Left kidney (tissue), 1 donor: ENCODE measurements at regions not wholly inside any gene's neighbourhood (a gene's known extent, or its start where the extent isn't known, plus 50 kb on each side); places are given as distances from the start of the nearest gene placed in this dataset.
A peak's percentile ranks its signal among the peaks of the same experiment; 100 is the strongest.

Source experiments
- DNase-seq: peaks from one replicate; pipeline ENCODE4 v3.0.0-alpha.2; 2013

DNA sequence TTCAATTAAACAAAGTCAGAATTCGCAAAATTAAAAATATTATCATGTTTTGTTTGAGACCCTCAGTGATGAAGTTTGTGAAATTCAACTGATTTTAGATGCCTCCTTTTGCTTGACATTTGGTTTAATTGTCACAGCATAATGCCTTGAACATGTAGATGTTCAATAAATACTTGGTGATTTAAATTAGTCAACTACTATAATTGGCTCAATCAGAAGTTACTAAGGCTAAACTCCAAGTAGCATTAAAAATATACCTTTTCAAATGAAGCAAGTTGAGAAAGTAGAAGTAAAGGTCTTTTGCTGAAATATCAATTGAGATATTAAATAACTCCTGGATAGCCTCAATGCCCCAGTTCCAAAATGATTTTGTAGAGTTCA, 145.8 kb upstream of the AKIRIN2 start:
- DNase-seq = no peak

GRCh38 chr6:87847135-87847829, 145.2 kb upstream of the AKIRIN2 start:
- DNase-seq = no peak

DNA sequence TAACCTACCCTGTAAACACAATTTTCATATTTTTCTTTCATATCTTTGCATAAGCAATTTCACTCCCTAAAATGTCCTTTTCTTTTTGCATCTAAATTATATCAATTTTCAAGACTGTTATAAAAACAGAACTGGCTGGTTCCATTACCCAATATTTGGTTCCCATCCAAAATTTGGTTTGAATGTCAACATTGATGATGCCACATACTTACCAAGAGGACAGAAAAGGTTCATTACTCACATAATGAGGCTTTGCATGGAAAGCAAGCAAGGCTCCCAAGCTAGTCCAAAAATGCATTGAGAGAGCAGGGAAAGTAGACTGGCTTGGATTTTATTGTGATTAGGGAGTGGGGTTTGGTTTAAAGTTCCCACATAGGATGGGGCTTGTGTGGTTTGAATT, 144.4 kb upstream of the AKIRIN2 start:
- no peak for DNase-seq

GRCh38 chr6:87840324-87840723, 138.3 kb upstream of the AKIRIN2 start:
- DNase-seq = no peak

GRCh38 chr6:87837876-87838275, 135.8 kb upstream of the AKIRIN2 start:
- DNase-seq = no peak

GRCh38 chr6:87837444-87837843, 135.4 kb upstream of the AKIRIN2 start:
- no peak for DNase-seq

DNA sequence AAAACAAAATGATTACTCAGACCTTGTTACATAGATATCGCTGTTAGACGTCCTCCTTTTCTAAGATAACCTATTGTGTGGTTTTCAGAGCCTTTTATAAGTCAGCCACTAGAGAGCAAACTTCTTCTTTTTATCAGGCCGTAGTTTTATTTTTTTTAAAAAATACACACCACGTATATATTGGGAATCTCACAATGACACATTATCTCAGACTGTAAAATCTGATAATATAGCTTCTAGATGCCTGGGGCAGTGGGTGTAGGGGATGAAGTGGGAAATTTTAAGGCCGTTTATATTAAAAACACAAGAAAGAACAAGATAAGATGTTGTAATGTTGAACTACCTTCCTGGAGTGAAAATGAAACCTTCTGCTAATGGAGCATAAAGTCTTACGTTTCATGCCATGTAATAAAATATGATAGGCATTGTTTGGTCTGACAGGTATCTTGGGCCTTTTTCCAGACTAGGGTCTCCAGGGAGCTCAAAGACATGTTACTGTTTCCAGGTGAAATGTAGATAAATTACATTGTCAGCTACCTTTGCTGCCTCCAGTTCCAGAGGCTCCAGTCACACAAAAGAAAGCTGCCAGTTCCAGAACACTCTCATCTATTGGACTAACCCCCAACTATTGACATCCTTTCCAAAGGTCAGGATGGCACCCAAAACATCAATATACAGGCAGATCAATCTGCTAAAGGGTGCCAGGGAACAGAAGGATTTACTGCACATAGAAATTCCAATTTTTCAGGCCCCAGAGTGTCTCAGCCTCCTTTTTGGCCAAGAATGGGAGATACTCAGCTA, 130.2 kb upstream of the AKIRIN2 start:
- peak; percentile 36 for DNase-seq

DNA sequence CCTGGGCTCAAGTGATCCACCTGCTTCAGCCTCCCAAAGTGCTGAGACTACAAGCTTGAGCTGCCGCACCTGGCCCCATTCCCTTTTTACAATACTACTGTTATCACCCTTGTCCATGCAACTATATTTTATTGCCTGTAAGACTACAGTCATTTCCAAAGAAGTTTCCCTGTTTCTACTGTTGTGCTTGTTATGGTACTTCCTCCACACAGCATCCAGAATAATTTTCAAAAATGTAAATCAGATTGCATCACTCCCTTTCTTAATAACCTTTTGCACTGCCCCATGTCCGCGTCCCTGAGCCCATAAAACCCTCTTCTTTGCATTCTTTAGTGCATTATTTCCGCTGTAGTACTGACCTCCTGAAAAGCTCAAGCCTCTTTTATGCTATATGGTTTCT, 128.9 kb upstream of the AKIRIN2 start:
- DNase-seq = no peak

- DNase-seq = no peak
Observed at GRCh38 chr6:87829622-87830121, 127.6 kb upstream of the AKIRIN2 start.

- DNase-seq = no peak
Observed at GRCh38 chr6:87828044-87828443, 126.0 kb upstream of the AKIRIN2 start.

GRCh38 chr6:87827346-87827745, 125.3 kb upstream of the AKIRIN2 start:
- no peak for DNase-seq

DNA sequence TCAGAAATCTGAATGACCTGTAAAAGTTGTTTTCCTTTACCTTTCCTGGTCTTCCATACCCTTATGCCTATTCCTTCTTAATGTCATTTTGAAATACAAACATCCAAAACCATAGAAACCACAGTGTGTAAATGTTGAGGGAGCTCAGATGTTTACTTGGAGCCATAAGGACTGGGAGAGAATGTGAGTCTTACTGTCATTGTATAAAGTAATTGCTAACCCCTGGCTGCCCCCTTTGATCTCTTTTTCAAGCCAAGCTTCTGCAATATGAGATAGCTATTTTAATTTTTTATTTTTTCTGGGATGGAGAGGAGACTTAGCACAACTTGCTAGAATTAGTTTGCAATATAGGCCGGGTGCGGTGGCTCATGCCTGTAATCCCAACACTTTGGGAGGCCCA, 124.4 kb upstream of the AKIRIN2 start:
- no peak for DNase-seq

DNA sequence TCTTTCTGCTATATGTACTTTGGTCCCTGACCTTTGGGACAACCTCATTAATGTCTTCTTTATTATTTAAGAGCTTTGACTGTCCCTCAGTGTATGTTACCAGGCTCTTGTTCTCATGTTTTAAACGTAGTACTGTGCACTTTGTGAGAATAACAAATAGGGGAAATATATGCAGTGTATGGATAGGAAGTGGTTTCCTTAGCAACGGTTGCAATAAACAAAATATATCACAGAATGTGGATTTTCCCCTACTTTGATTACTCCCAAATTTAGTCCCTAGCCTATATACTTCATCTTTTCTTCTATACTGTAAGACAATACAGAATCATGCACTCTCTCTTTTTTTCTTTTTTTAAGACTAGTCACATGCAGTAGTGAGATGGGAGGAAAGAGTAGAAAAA, 123.8 kb upstream of the AKIRIN2 start:
- DNase-seq = no peak

DNA sequence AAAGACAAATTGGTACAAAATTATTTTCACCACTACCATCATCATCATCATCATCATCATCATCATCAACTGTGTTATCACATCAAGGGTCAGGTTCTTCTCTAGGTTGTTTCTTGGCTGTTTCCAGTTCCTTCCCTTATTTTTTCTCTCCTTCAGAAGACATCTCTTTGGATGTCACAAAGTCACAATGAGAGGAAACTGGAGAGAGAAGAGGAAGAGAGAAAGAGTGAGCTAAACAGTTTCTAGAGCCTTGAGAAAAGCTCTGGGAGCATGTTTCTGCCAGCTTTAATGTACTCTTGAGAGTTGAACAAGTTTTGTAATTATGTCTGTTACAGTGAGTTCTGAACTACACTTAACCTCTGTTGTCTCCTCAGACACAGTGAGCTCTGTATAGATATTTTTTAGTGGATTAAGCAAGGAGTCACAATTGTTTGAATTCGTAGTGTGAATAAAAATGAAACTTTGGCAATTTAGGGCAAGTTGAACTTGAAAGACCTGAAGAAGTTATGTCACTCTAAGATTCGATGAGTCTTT, 123.0 kb upstream of the AKIRIN2 start:
- no peak for DNase-seq

DNA sequence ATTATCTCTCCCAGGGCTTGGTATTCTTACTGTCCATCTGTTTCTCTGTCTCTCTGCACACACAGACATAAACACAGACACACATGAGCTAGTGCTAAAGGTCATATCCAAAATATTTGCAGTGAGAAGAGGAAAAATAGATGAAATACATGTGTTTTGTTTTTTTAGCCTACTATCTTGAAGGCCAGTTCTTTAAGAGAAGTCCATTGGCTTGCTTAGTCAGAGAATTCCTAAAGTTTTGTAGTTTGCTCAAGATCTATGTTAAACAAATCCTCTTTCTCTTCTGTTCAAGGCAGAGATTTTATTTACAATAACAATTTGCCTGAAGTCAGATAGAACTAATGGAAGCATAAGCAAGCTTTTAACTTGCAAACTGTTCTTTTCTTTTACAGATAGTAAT, 120.0 kb upstream of the AKIRIN2 start:
- DNase-seq = no peak

DNA sequence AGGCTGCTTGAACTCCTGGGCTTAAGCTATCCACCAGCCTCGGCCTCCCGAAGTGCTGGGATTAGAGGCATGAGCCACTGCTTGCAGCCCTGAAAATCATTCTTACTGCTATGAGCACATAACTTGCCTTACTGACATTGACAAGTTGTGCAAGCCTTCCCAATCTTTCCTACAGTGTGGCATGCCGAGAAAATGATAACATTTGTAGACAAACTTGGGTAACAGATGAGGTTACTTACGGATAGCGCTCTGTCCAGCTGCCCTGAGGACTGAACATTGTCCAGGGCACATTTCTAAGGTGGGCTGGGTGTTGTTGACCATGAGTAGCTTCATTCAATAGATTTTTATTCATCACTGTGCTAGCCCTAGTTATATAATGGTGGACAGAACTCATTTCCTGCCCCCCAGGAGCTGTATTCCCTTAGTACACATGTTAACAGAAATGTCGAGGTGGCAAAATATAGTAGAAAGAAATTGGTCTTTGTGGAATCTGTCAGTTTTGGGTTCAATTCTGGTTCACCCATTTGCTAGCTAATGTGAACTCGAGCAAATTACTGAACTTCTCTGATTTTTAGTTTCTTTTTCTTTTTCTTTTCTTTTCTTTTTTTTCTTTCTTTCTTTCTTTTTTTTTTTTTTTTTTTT, 118.4 kb upstream of the AKIRIN2 start:
- DNase-seq = no peak

DNA sequence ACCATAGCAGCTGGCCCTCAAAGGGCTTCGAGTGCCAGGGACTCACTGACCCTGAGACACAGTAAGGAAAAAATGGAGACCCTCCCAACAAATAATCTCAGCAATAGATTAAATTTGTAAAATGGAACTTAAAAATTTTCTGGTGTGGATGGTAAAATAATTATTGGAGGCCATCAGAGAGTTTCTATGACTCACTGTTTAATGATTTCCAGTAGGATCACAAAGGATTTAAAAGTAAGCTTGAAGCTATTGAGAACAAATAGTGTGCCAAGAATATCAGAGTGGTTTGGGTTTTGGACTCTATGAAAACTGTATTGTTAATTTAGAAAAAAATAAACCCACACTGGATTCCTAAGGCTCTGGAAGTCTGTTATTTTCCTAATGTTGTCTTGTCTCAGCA, 115.2 kb upstream of the AKIRIN2 start:
- DNase-seq = no peak

- DNase-seq = no peak
Observed at GRCh38 chr6:87815449-87815848, 113.4 kb upstream of the AKIRIN2 start.

GRCh38 chr6:87808005-87808757, 106.1 kb upstream of the AKIRIN2 start:
- DNase-seq = no peak

- DNase-seq = no peak
Observed at GRCh38 chr6:87807475-87807874, 105.4 kb upstream of the AKIRIN2 start.

DNA sequence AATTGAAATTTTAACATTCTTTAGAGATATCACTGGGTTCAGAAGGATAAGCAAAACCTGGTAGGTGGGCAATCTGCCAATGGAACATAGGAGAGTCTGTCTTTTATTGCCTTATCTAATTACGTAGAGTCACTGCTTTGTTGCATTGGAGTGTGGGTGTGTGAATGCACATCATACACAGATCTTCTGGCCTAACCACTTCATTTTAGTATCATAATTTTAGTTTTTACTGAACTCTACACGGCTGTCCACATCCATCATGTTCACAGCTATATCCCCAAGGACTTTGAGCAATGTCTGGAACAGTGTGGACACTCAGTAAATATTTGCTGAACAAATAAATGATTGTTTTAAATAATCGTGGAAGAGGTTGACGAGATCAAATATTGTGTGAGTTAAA, 104.6 kb upstream of the AKIRIN2 start:
- no peak for DNase-seq

- DNase-seq = no peak
Observed at GRCh38 chr6:87806099-87806498, 104.1 kb upstream of the AKIRIN2 start.
